ENCODE measurements at regions not wholly inside any gene's neighbourhood (a gene's known extent, or its start where the extent isn't known, plus 50 kb on each side); places are given as distances from the start of the nearest gene placed in this dataset.
A peak's percentile ranks its signal among the peaks of the same experiment; 100 is the strongest.
"Not testable (repeated sequence)": the region's sequence is repeated elsewhere in the genome, so short reads cannot be mapped to it uniquely, and the experiment has no call there.

- no peak for DNase-seq
These were observed 151.1 kb downstream of the TFPI2 start for GRCh38 chr7:93739424-93739823.

- DNase-seq = no peak
These were observed 152.6 kb downstream of the TFPI2 start for GRCh38 chr7:93737953-93738352.

- DNase-seq = no peak
These were observed 153.7 kb downstream of the TFPI2 start for GRCh38 chr7:93736668-93737369.

DNA sequence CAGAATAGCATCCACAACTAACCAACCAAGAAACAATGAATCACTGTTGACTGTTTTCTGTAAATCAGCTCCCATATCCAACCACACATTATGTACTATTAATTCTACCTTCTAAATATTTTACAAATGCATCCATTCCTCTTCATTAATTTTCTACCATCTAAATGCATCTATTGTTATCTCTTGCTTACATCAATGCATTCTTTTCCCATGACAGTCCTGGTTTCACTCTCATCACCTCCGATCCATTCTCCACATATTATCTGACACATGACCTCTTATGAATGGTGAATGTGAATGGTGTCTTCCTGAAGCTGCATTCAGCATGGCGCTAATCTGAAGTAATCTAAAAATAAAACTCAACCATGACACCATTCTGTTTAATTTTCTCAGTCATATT is 153.8 kb upstream of the CALCR start:
- no peak for DNase-seq

DNA sequence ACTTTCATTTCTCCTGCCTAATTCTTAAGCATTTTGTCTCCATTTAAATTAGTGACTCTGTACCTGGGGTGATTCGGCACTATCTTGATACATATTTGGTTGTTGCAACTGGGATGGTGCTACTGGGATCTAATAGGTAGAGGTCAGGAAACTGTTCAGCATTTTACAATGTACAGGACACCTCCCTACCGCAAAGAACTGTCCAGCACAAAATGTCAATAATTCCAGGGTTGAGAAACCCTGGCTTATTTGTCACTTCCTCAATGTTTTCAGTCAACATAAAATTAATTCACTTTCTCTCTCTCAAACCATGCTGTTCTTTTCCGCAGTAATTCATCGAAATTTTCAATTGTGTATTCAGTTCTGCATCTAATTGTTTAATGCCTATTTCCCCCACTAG is 151.4 kb upstream of the CALCR start:
- DNase-seq = no peak

DNA sequence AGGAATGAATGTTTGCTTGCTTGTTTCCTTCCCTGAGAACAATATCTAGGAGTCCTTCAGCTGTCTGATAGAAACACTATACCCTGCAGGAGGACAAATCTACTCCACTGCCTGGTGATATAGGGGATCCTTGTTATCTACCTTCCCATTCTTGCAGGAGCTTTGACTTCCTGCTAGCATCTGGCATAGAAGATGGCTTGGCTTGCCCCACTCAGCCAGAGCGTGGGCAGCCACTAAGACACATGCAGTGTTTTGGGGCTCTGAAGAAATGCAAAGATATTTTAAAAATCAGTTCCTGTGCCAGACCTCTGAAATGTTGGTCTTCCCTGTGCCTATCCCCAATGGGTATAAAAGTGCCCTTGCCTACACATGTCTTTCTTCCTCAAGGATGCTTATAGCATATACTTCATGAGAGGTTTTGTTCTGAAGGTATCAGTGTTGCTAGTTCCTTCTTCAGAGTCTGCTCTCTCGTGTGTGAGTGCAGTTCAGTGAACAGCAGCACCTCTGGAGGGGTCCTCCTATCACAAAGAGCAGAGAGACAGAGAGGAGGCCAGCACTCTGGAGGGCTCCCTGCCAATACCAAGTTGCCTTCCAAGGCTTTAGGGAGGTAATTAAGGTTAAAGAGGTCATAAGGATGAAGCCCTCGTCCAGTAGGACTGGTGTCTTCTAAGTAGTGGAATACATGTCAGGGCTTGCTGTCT is 149.1 kb upstream of the CALCR start:
- no peak for DNase-seq

DNA sequence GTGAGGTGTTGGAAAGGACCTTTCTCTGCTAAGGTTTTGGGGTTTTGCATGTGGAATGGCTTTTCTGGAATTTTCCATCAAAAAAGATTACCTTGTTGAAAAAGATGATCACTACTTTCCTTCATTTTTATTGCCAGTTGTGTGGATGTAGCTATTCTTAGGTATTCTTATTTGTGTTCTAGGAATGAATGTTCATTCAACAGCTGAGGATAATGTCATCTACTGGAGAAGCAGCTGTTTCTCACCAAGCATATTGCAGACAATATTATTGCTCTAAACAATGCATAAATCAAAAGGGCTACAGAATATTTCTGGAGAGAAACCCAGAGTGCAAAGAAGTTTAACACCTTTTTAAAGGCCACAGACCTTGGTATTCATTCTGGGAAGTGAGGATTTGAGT is 145.6 kb upstream of the CALCR start:
- no peak for DNase-seq

GRCh38 chr7:93719546-93719945 is 145.0 kb upstream of the CALCR start:
- DNase-seq = no peak

GRCh38 chr7:93717217-93717900 is 142.8 kb upstream of the CALCR start:
- no peak for DNase-seq

DNA sequence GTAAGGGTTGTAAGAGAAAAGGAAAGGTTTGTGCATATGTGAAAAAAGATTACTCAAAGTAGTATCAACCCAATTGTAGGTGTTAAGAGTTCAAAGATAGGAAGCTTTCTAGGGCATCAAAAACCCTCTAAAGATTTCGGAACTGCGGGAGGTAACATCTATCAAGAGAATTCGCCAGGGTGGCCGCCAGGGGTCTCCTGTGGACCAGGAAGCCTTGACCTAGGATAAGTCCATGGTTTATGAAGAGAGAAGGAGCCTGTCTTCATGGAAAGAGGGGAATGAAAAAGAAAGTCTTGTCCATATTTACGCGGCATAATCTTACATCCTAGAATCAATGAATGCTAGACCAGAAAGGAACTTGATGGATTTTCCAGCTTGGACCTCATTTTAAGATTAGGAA is 140.7 kb upstream of the CALCR start:
- peak; percentile 42 for DNase-seq

GRCh38 chr7:93711926-93712325 is 137.4 kb upstream of the CALCR start:
- DNase-seq = no peak

- not testable (repeated sequence) for DNase-seq
These were observed 133.7 kb upstream of the CALCR start for GRCh38 chr7:93708255-93708654.

DNA sequence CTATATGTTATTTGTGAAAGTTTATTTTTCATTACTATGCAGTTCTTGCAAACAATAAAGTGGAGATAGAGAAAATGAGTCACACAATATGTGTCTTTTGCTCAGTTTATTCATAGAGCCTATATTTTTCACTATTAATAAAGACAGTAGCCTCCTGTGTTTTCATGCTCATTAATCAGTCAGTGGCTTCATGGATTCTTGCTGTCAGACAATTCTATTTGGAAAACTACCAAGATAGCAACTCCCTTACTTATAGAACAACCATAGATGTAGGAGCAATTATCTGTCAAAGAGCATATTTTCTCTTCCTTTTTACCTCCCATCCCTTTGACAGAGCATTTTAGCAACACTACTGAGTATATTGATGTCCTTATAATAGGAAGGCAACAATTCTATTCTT is 132.7 kb upstream of the CALCR start:
- no peak for DNase-seq

DNA sequence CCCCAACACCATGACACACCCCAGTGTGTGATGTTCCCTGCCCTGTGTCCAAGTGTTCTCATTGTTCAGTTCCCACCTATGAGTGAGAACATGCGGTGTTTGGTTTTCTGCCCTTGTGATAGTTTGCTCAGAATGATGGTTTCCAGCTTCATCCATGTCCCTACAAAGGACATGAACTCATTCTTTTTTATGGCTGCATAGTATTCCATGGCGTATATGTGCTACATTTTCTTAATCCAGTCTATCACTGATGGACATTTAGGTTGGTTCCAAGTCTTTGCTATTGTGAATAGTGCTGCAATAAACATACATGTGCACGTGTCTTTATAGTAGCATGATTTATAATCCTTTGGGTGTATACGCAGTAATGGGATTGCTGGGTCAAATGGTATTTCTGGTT is 131.6 kb upstream of the CALCR start:
- not testable (repeated sequence) for DNase-seq

DNA sequence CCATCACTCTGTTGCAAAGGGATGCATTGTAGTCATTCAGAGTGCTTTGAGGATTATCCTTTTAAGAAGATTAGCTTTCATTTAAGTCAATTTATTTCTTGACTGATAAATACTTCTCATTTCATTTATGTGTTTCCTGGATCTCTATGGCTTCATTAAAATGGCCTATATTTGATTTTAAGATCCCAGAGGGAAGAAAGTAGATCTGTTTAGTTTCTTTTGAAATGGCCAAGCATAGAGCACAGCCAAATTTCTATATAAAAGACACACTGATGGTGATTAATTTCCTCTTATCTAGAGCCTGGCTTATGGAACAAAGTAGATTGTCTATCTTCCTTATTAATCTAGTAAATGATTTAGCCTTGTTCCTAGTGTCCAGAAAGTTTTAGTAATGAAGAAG is 129.7 kb upstream of the CALCR start:
- DNase-seq = no peak

DNA sequence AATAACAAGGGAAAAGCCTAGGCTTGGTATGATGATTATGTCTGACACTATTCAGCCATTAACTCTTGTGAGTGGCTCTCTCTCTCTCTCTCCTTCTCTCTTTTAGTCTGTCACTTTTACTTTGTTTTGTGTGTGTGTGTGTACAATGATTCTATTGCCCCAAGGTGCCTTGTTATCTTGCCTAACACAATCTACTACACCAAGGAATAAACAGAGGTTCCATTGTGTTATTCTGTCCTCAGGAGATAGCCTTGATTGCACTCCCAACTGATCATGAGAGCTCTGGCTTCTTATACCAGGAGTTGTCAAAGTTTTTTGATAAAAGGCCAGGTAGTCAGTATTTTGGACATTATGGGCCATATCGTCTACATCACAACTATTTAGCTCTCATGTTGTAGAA is 123.4 kb upstream of the CALCR start:
- DNase-seq = no peak

DNA sequence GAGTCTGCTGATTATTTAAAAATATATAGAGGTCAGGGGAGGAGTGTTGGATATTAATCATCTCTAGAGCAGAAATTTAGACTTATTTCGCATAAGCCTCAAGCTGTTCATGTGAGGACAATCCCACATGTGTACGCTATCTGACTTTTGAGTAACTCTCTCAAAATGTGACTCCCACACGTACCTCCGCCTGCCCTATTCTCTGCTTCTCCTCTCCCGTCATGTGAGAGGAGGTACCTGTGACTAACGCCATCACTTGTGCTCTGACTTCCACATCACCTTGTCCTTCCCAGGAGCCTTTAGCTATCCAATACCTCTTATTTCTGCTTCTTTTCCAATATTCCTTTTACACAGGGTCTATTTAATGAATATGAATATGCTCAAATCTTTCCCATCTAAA is 119.3 kb upstream of the CALCR start:
- DNase-seq = no peak

DNA sequence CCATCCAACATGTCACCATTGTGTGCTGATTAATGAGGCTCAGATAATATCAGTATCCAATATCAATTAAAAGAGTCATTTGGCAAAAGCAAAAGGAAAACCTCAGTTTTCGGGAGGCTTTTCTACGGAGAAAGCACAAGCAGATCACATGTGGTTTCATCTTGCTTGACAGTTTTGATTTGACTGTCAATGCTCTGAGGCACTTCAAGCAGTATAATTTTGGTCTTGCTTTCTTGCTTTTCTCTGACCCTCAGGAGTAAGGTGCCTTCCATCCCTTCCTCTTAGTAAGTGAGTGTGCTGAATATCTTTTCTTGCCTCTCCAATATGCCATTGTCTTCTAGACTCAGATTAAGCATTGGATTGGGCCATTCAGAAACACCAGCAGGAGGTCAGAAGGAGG is 115.5 kb upstream of the CALCR start:
- DNase-seq = no peak

- DNase-seq = no peak
These were observed 103.7 kb upstream of the CALCR start for GRCh38 chr7:93678185-93678584.

DNA sequence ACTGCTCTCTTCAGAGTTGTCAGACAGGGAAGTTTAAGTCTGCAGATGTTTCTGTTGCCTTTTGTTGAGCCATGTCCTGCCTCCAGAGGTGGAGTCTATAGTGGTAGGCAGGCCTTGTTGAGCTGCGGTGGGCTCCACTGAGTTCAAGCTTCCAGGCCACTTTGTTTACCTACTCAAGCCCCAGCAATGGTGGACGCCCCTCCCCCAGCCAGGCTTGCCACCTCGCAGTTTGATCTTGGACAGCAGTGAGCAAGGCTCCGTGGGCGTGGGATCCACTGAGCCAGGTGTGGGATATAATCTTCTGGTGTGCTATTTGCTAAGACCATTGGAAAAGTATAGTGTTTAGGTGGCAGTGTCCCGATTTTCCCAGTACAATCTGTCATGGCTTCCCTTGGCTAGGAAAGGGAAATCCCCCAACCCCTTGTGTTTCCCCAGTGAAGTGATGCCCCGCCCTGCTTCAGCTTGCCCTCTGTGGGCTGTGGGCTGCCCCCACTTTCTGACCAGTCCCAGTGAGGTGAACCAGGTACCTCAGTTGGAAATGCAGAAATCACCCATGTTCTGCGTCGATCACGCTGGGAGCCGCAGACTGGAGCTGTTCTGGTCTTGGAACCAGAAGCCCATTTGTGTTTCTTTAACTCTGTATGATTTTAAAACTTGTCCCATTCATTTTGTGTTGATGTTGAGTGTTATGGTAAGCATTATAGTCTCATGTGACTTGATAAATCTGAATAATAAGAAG is 89.2 kb upstream of the CALCR start:
- DNase-seq = no peak

- DNase-seq = not testable (repeated sequence)
These were observed 83.6 kb upstream of the CALCR start for GRCh38 chr7:93658163-93658562.

- DNase-seq = no peak
These were observed 77.2 kb upstream of the CALCR start for GRCh38 chr7:93651603-93652159.

DNA sequence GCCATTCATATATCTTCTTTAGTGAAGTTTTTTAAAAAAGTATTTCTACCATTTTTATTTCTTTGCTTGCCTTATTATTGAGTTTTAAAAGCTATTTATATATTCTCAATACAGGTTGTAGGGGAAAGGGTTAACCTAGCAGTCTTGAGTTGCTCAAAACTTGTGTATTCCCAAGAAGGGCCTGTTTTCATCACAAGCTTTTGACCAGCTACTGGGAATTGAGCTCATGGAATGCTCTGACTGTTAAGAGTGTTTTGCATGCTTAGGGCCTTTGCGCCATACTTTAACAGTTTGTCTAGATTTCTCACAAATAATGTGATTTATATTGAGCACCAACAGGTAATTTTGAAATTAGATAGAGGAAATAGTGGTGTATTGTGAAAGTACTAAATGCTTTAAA is 72.0 kb upstream of the CALCR start:
- no peak for DNase-seq

Measured in activated CD4-positive, alpha-beta T cell treated with anti-CD3 and anti-CD28 coated beads for 48 hours (primary cell).